Kidney (tissue), 13 donors: ENCODE measurements at regions not wholly inside any gene's neighbourhood (a gene's known extent, or its start where the extent isn't known, plus 50 kb on each side); places are given as distances from the start of the nearest gene placed in this dataset.
A peak's percentile ranks its signal among the peaks of the same experiment; 100 is the strongest.

Experiments
- DNase-seq, 5 donors: peaks; one replicate each; pipeline ENCODE4 v3.0.0-alpha.2; 2013 to 2020
- FAIRE-seq: peaks from 2 replicates; lab custom pipeline; 2012; peaks lifted over from hg19 to GRCh38; lab: Jason Lieb, UNC
- H3K27ac ChIP-seq, 2 donors: one replicate each; pipeline ENCODE4 v1.7.0; 2013; ENCODE audit warnings: low read depth in 2 of 2, low read length in 2 of 2, inconsistent platforms in 1 of 2
- H3K27me3 ChIP-seq: one replicate; pipeline ENCODE4 v1.7.1; 2013; ENCODE audit warnings: low read length, inconsistent platforms; ENCODE audit not compliant: control insufficient read depth, insufficient read depth
- H3K36me3 ChIP-seq, 3 donors: one replicate each; pipeline versions ENCODE4 v1.7.0 to v1.7.1; 2013; ENCODE audit warnings: low read length in 3 of 3, control low read depth in 1 of 3, inconsistent platforms in 1 of 3; ENCODE audit not compliant: insufficient read depth in 3 of 3, control insufficient read depth in 2 of 3
- H3K4me1 ChIP-seq, 3 donors: one replicate each; pipeline versions ENCODE4 v1.7.0 to v1.7.1; 2013; ENCODE audit warnings: low read length in 3 of 3, inconsistent platforms in 1 of 3, low read depth in 1 of 3; ENCODE audit not compliant: control insufficient read depth in 2 of 3, insufficient read depth in 2 of 3
- H3K4me3 ChIP-seq, 3 donors: one replicate each; pipeline versions ENCODE4 v1.7.0 to v1.8.1; 2013; ENCODE audit warnings: low read length in 3 of 3, control low read depth in 1 of 3, inconsistent platforms in 1 of 3
- H3K9ac ChIP-seq, 3 donors: one replicate each; pipeline versions ENCODE4 v1.7.0 to v1.7.1; 2013; ENCODE audit warnings: low read length in 3 of 3, control low read depth in 1 of 3, inconsistent platforms in 1 of 3
- H3K9me3 ChIP-seq, 3 donors: one replicate each; pipeline versions ENCODE4 v1.7.0 to v1.7.1; 2013; ENCODE audit warnings: low read length in 3 of 3, control low read depth in 1 of 3, inconsistent platforms in 1 of 3; ENCODE audit not compliant: control insufficient read depth in 2 of 3, insufficient read depth in 1 of 3
- CTCF ChIP-seq: IDR thresholded peaks from 3 replicates; pipeline ENCODE4 v1.5.1; 2012; ENCODE audit warnings: mild to moderate bottlenecking, moderate library complexity, borderline replicate concordance; ENCODE audit not compliant: insufficient read depth; ENCODE audit errors: extremely low read depth
- intact Hi-C: fragments of 100-400 bp; cut with DNase I; formaldehyde crosslinking; loops from one replicate; pipeline ENCODE4 v1.11.1; 2022
- donor health status: control.
- donor health status: control.
- donor health status: control.
- donor health status: control.
- donor health status: control.
- donor health status: DM: yes; HTN: yes; CAD: no.
- donor health status: Normal renal cell carcinoma (clear cell type).

- DNase-seq (peak in 1 of 5 donors; percentile 28), FAIRE-seq (no peak)
- TF ChIP-seq CTCF: no peak
- H3K4me1 ChIP-seq: peaks cover 0 to 6% (median 2%) of the 10 kb centered on the region in 3 donors
- intact Hi-C loops: no loop called here
- H3K4me3 ChIP-seq: no peak overlapping the region
- H3K27ac ChIP-seq: no peak overlapping the region
- H3K9me3 ChIP-seq: no peaks in the 10 kb centered on the region
- H3K27me3 ChIP-seq: no peaks in the 10 kb centered on the region
- no peak overlapping the region for H3K9ac ChIP-seq
- no peaks in the 10 kb centered on the region for H3K36me3 ChIP-seq
Measured at GRCh38 chr16:66265048-66265415, 101.5 kb upstream of the CDH5 start.

GRCh38 chr16:66264311-66265047 lies 102.0 kb upstream of the CDH5 start:
- no peak for TF ChIP-seq CTCF
- intact Hi-C loops: no loop called here
- H3K36me3 ChIP-seq: no peaks in the 10 kb centered on the region
- H3K9ac ChIP-seq: no peak overlapping the region
- H3K27me3 ChIP-seq: no peaks in the 10 kb centered on the region
- H3K9me3 ChIP-seq: no peaks in the 10 kb centered on the region
- DNase-seq: no peak
- H3K27ac ChIP-seq: no peak overlapping the region
- H3K4me3 ChIP-seq: no peak overlapping the region
- no peak for FAIRE-seq
- peaks cover 0 to 6% (median 2%) of the 10 kb centered on the region in 3 donors for H3K4me1 ChIP-seq

GRCh38 chr16:66263973-66264310 lies 102.5 kb upstream of the CDH5 start:
- no peaks in the 10 kb centered on the region for H3K9me3 ChIP-seq
- no peak for TF ChIP-seq CTCF
- H3K27me3 ChIP-seq: no peaks in the 10 kb centered on the region
- peaks cover 0 to 6% (median 0%) of the 10 kb centered on the region in 3 donors for H3K4me1 ChIP-seq
- H3K36me3 ChIP-seq: no peaks in the 10 kb centered on the region
- intact Hi-C loops: no loop called here
- FAIRE-seq: no peak
- H3K9ac ChIP-seq: no peak overlapping the region
- H3K4me3 ChIP-seq: no peak overlapping the region
- DNase-seq: peak in 1 of 5 donors; percentile 23
- no peak overlapping the region for H3K27ac ChIP-seq
